ENCODE measurements at regions not wholly inside any gene's neighbourhood (a gene's known extent, or its start where the extent isn't known, plus 50 kb on each side); places are given as distances from the start of the nearest gene placed in this dataset.

- TF ChIP-seq, protein P1, sequence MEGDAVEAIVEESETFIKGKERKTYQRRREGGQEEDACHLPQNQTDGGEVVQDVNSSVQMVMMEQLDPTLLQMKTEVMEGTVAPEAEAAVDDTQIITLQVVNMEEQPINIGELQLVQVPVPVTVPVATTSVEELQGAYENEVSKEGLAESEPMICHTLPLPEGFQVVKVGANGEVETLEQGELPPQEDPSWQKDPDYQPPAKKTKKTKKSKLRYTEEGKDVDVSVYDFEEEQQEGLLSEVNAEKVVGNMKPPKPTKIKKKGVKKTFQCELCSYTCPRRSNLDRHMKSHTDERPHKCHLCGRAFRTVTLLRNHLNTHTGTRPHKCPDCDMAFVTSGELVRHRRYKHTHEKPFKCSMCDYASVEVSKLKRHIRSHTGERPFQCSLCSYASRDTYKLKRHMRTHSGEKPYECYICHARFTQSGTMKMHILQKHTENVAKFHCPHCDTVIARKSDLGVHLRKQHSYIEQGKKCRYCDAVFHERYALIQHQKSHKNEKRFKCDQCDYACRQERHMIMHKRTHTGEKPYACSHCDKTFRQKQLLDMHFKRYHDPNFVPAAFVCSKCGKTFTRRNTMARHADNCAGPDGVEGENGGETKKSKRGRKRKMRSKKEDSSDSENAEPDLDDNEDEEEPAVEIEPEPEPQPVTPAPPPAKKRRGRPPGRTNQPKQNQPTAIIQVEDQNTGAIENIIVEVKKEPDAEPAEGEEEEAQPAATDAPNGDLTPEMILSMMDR (IDR thresholded peaks at IDR 0.05; ENCODE audit: control insufficient read depth, extremely low read depth, insufficient read depth) = no peak
- H3K4me3 ChIP-seq (ENCODE audit: low read depth, low read length) = no peak overlapping the region
- DNase-seq (ENCODE audit: low read depth) = no peak
Observed at GRCh38 chr17:79674506-79675412, 56.0 kb upstream of the ENPP7 start.

DNA sequence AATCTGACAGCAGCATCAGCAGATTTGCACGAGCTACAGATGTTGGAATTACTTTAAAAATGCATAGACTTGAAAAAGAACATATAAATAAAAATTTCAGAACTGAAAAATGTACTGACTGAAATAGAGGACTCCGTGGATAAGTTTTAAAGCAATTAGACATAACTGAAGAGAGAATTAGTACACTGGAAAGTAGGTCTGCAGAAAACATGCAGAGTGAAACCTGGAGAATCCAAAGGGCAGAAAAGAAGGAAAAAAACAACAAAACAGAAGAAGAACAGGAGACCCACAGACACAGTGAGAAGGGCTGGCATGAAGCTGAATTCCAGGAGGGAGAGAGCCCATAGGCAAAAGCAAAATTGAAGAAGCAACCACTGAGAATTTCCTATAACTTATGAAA, 57.2 kb upstream of the ENPP7 start:
- H3K4me3 ChIP-seq (ENCODE audit: low read depth, low read length) = no peak overlapping the region
- no peak for DNase-seq (ENCODE audit: low read depth)
- TF ChIP-seq, protein P1 (IDR thresholded peaks at IDR 0.05; ENCODE audit: control insufficient read depth, extremely low read depth, insufficient read depth) = no peak

- no peak overlapping the region for H3K4me3 ChIP-seq (ENCODE audit: low read depth, low read length)
- no peak for DNase-seq (ENCODE audit: low read depth)
- TF ChIP-seq, protein P1 (IDR thresholded peaks at IDR 0.05; ENCODE audit: control insufficient read depth, extremely low read depth, insufficient read depth) = no peak
Observed at GRCh38 chr17:79672496-79672895, 58.2 kb upstream of the ENPP7 start.

- no peak for DNase-seq (ENCODE audit: low read depth)
- TF ChIP-seq, protein P1 (IDR thresholded peaks at IDR 0.05; ENCODE audit: control insufficient read depth, extremely low read depth, insufficient read depth) = no peak
- no peak overlapping the region for H3K4me3 ChIP-seq (ENCODE audit: low read depth, low read length)
Observed at GRCh38 chr17:79671085-79671694, 59.6 kb upstream of the ENPP7 start.

- H3K4me3 ChIP-seq (ENCODE audit: low read depth, low read length) = no peak overlapping the region
- no peak for DNase-seq (ENCODE audit: low read depth)
- TF ChIP-seq, protein P1 (IDR thresholded peaks at IDR 0.05; ENCODE audit: control insufficient read depth, extremely low read depth, insufficient read depth) = no peak
Observed at GRCh38 chr17:79670537-79671084, 59.8 kb upstream of the RBFOX3 start.

GRCh38 chr17:79669861-79670260, 59.0 kb upstream of the RBFOX3 start:
- no peak overlapping the region for H3K4me3 ChIP-seq (ENCODE audit: low read depth, low read length)
- no peak for DNase-seq (ENCODE audit: low read depth)
- TF ChIP-seq, protein P1 (IDR thresholded peaks at IDR 0.05; ENCODE audit: control insufficient read depth, extremely low read depth, insufficient read depth) = no peak
